ENCODE measurements at regions not wholly inside any gene's neighbourhood (a gene's known extent, or its start where the extent isn't known, plus 50 kb on each side); places are given as distances from the start of the nearest gene placed in this dataset.

DNA sequence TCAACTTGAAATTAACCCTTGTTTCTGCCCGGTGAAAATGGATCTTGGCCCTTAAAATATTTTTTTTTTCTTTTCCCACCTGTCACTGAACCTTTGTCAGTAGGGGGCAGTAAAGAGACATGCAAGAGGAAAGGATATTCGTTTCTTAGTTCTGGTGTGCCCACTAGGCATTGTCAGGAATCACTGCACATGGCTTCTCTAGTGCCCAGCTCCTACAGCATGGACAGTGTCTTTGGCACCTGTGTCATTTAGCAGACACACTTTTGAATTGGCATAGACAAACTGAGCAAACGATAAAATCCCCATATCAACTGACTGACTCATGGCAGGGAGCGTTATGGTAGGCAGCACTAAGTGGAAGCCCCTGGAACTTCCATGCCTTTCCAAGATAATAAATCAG lies 1048.1 kb downstream of the BRINP3 start:
- TF ChIP-seq, protein P1, sequence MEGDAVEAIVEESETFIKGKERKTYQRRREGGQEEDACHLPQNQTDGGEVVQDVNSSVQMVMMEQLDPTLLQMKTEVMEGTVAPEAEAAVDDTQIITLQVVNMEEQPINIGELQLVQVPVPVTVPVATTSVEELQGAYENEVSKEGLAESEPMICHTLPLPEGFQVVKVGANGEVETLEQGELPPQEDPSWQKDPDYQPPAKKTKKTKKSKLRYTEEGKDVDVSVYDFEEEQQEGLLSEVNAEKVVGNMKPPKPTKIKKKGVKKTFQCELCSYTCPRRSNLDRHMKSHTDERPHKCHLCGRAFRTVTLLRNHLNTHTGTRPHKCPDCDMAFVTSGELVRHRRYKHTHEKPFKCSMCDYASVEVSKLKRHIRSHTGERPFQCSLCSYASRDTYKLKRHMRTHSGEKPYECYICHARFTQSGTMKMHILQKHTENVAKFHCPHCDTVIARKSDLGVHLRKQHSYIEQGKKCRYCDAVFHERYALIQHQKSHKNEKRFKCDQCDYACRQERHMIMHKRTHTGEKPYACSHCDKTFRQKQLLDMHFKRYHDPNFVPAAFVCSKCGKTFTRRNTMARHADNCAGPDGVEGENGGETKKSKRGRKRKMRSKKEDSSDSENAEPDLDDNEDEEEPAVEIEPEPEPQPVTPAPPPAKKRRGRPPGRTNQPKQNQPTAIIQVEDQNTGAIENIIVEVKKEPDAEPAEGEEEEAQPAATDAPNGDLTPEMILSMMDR (IDR thresholded peaks at IDR 0.05; ENCODE audit: low read length, missing control alignments): peak; percentile 75
- DNase-seq (ENCODE audit: low read depth): peak; percentile 70
- no peak overlapping the region for H3K4me3 ChIP-seq (replicated peaks; ENCODE audit: low read depth, low read length)

DNA sequence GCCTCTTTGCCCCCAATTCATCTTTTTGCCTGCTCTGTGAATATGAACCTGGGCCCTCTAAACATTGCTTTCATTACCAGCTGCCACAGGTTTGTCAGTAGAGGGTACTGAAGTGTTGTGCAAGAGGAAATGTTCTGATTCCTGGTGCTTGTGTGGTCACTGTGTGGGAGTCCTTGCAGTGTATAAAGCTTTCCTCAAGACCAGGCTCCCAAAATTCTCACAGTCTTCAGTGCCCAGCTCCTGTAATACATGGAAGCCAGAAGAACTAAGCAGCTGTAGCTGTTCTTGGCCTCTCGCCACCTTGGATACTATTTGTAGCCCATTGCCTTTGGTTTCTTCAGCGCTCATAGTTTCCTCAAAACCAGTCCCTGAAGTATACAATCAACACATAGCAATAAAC lies 1046.2 kb downstream of the BRINP3 start:
- DNase-seq (ENCODE audit: low read depth): peak; percentile 81
- TF ChIP-seq, protein P1 (IDR thresholded peaks at IDR 0.05; ENCODE audit: low read length, missing control alignments): no peak
- H3K4me3 ChIP-seq (replicated peaks; ENCODE audit: low read depth, low read length): no peak overlapping the region

DNA sequence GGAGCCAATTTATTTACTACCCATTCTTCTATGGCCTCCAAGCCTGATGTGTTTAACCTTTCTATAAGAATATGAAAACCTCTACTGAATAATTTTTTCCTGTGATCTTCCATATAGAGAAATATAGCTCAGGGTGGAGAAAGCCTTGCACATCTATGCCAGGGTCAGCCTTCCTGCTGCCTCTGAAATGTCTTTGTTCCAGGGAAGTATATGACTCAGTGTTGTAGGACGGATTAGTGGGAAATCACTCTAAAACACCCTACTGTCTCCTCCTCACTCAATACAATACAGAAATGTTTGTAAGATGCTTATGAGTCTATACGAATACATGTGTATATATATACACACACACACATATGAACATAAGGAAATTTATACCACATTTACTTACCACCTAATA lies 1044.9 kb downstream of the BRINP3 start:
- TF ChIP-seq, protein P1 (IDR thresholded peaks at IDR 0.05; ENCODE audit: low read length, missing control alignments): no peak
- peak; percentile 16 for DNase-seq (ENCODE audit: low read depth)
- H3K4me3 ChIP-seq (replicated peaks; ENCODE audit: low read depth, low read length): no peak overlapping the region

DNA sequence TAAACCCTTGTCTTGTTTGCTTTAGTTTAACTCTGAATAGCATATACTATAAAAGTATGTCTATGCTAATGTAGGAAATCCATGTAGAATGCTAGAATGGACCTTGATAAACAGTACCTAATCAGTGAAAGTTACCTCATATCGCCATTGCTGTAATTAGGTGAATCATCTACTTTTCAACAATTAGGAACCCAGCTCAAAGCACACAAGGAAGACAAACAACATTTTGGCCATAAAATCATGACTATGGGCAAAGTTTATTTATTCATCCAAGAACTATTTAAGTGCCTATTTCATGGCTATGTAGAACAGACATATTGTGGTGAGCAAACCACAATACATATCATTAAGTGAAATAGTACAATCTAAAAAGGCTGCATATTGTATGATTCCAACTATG lies 1043.2 kb downstream of the BRINP3 start:
- no peak for DNase-seq (ENCODE audit: low read depth)
- no peak overlapping the region for H3K4me3 ChIP-seq (replicated peaks; ENCODE audit: low read depth, low read length)
- TF ChIP-seq, protein P1 (IDR thresholded peaks at IDR 0.05; ENCODE audit: low read length, missing control alignments): no peak

DNA sequence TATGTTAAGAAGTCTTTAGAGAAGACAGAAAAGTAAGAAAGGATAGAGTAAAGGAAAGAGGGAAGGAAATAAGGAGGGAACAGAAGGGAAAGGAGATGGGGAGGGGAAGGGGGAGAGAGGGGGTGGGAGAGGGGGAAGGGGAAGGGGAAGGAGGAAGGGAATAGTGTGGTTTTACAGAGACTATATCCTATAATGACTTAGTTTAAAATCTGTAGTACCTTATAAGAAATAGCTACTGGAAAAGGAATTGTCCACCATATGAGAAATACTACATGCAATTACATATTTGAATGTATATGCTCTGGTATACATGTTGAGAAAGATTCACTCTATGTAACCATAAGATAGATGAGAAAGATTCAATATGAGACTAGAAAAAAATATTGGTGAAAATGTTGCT lies 1042.3 kb downstream of the BRINP3 start:
- DNase-seq (ENCODE audit: low read depth): no peak
- TF ChIP-seq, protein P1 (IDR thresholded peaks at IDR 0.05; ENCODE audit: low read length, missing control alignments): no peak
- no peak overlapping the region for H3K4me3 ChIP-seq (replicated peaks; ENCODE audit: low read depth, low read length)

DNA sequence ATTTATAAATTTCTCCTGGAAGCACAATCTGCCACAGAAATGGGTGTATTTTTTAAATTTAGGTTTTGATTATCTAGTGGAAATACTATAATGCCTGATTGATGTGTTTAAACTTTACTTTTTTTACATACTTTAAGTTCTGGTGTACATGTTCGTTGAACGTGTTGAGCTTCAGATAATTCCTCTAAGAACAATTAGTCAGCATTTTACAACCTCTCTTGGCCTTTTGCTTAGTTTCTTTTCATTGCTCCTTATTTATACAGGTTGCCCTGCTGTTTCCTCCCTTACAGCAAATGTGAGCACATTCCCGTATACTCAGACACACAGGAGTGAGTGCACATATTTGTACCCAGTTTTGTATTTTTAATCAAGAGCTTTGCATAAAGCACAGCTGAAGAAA lies 1038.9 kb downstream of the BRINP3 start:
- TF ChIP-seq, protein P1 (IDR thresholded peaks at IDR 0.05; ENCODE audit: low read length, missing control alignments): no peak
- no peak for DNase-seq (ENCODE audit: low read depth)
- no peak overlapping the region for H3K4me3 ChIP-seq (replicated peaks; ENCODE audit: low read depth, low read length)

DNA sequence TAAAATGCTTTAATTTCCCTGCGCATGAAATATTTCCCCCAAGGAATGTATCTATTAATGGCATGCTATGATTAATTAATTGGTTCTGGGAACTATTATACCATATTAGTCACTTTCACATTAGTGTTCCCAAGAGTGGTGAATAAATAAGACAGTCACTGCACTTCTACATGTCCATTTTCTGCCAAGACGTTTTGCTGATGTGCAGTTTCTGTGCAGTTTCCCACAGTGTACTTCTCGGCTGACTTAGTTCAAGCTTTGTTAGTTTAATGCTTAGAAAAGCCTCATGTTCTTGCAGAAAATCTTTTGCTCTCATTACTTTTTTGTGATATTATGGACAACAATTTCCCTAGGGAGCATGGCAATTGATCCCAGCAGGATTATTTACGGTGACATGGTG lies 1014.5 kb downstream of the BRINP3 start:
- no peak overlapping the region for H3K4me3 ChIP-seq (replicated peaks; ENCODE audit: low read depth, low read length)
- DNase-seq (ENCODE audit: low read depth): no peak
- TF ChIP-seq, protein P1 (IDR thresholded peaks at IDR 0.05; ENCODE audit: low read length, missing control alignments): no peak
